ENCODE measurements at regions not wholly inside any gene's neighbourhood (a gene's known extent, or its start where the extent isn't known, plus 50 kb on each side); places are given as distances from the start of the nearest gene placed in this dataset.

DNA sequence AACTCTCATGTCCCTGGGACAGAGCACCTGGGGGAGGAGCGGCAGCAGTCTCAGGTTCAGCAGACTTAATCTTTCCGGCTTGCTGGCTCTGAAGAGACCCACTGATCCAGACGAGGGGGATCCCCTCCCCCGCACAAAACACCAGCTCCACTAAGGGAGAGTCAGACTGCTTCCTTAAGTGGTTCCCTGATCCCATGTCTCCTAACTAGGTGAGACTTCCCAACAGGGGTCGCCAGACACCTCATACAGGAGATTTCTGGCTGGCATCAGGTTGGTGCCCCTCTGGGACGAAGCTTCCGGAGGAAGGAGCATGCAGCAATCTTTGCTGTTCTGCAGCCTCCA lies 157.2 kb upstream of the TMEM45B start:
- Mint-ChIP-seq H3K27me3 (ENCODE audit: insufficient read depth, low read depth) (peaks cover 3% of the 10 kb centered on the region), H3K9me3 (peaks cover 22% of the 10 kb centered on the region), H3K4me3 (no peak overlapping the region), H3K27ac (no peak overlapping the region), H3K4me1 (peaks cover 3% of the 10 kb centered on the region), H3K36me3 (no peaks in the 10 kb centered on the region)
- no peaks in the 10 kb centered on the region for H3K79me2 ChIP-seq (ENCODE audit: low read depth)
- H3K9me3 ChIP-seq (ENCODE audit: low read depth) = no peaks in the 10 kb centered on the region
- H3K9ac ChIP-seq = no peak overlapping the region
- peak overlapping the region; percentile 34 for H2AFZ ChIP-seq (replicated peaks)
- peak overlapping the region; percentile 42 for H3K4me2 ChIP-seq
- H3K27ac ChIP-seq = no peak overlapping the region
- H3F3A ChIP-seq (ENCODE audit: low read depth) = no peaks in the 10 kb centered on the region
- no peak overlapping the region for H3K4me3 ChIP-seq
- peak; percentile 25 for DNase-seq (ENCODE audit: low spot score)
- no peaks in the 10 kb centered on the region for H4K20me1 ChIP-seq (ENCODE audit: low read depth)
- TF ChIP-seq EZH2 (IDR thresholded peaks at IDR 0.05) = no peak
- TF ChIP-seq, protein P1, sequence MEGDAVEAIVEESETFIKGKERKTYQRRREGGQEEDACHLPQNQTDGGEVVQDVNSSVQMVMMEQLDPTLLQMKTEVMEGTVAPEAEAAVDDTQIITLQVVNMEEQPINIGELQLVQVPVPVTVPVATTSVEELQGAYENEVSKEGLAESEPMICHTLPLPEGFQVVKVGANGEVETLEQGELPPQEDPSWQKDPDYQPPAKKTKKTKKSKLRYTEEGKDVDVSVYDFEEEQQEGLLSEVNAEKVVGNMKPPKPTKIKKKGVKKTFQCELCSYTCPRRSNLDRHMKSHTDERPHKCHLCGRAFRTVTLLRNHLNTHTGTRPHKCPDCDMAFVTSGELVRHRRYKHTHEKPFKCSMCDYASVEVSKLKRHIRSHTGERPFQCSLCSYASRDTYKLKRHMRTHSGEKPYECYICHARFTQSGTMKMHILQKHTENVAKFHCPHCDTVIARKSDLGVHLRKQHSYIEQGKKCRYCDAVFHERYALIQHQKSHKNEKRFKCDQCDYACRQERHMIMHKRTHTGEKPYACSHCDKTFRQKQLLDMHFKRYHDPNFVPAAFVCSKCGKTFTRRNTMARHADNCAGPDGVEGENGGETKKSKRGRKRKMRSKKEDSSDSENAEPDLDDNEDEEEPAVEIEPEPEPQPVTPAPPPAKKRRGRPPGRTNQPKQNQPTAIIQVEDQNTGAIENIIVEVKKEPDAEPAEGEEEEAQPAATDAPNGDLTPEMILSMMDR (IDR thresholded peaks at IDR 0.05) = peak; percentile 13
- H3K27me3 ChIP-seq = no peaks in the 10 kb centered on the region
- peaks cover 7% of the 10 kb centered on the region for H3K4me1 ChIP-seq
- H3K36me3 ChIP-seq = no peaks in the 10 kb centered on the region

DNA sequence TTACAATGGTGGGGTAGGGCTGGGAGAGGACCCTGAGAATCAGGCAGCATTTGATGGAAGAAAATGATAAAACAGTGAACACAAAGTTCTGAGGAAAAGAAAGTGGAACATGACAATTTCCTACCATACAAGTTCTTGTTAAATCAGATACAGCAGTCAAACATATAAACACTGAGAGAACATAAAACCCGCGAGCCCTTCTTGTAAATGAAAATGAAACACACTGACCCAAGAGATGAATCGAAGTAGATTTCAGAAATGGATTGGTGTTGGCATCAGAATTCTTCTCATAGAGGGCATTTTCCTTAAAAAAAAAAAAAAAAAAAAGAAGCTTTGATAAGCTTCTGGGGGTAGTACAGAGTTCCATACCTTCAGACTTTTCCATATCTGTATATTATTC lies 134.7 kb upstream of the TMEM45B start:
- no peaks in the 10 kb centered on the region for H3K36me3 ChIP-seq
- Mint-ChIP-seq H3K9me3 (no peaks in the 10 kb centered on the region), H3K4me3 (no peak overlapping the region), H3K36me3 (no peaks in the 10 kb centered on the region), H3K27ac (no peak overlapping the region), H3K4me1 (no peaks in the 10 kb centered on the region), H3K27me3 (ENCODE audit: insufficient read depth, low read depth) (no peaks in the 10 kb centered on the region)
- peaks cover 13% of the 10 kb centered on the region for H3K27me3 ChIP-seq
- H3K27ac ChIP-seq = no peak overlapping the region
- TF ChIP-seq, protein P1 (IDR thresholded peaks at IDR 0.05) = no peak
- no peak for TF ChIP-seq EZH2 (IDR thresholded peaks at IDR 0.05)
- TF ChIP-seq EZH2phosphoT487 (IDR thresholded peaks at IDR 0.05) = no peak
- no peaks in the 10 kb centered on the region for H3K9me3 ChIP-seq (ENCODE audit: low read depth)
- no peaks in the 10 kb centered on the region for H4K20me1 ChIP-seq (ENCODE audit: low read depth)
- H3K4me3 ChIP-seq = no peak overlapping the region
- H2AFZ ChIP-seq (replicated peaks) = no peak overlapping the region
- no peaks in the 10 kb centered on the region for H3K4me1 ChIP-seq
- no peak overlapping the region for H3K9ac ChIP-seq
- DNase-seq (ENCODE audit: low spot score) = no peak
- no peaks in the 10 kb centered on the region for H3K79me2 ChIP-seq (ENCODE audit: low read depth)
- H3F3A ChIP-seq (ENCODE audit: low read depth) = no peaks in the 10 kb centered on the region
- H3K4me2 ChIP-seq = no peak overlapping the region

DNA sequence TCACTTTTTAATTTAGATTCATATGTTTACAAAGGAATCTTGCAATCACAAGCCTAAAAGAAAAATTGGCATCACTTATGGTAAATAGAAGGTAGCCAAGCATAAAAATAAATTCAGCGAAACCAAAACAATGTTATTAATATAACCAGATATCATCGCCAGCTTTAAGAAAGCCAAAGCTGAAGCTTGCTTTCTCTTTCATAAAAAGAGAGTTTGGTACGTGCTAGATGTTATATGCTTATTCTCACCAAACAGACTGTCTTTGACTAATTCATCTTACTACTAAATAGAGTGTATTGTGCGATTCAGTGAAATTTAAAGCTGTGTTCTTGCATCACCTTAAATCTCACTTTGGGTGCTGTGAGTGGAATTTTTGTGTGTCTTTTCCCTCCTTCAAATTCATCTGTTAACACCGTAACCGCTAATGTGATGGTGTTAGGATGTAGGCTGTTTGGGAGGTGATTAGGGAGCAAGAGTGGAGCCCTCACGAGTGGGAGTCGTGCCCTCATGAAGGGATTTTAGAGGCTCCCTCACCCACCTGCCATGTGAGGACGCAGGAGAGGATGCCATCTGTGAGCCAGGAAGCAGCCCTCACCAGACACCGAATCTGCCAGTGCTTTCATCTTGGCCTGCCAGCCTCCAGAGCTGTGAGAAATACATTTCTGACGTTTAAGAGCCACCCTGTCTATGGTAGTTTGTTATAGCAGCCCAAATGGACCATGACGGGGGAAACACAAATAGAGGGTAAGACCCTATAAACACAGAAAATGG lies 134.1 kb upstream of the TMEM45B start:
- Histone ChIP-seq H2AFZ (replicated peaks) (no peak overlapping the region), H3K27me3 (peaks cover 9% of the 10 kb centered on the region)
- no peak overlapping the region for H3K4me3 Mint-ChIP-seq

More for the DNA sequence above, 134.1 kb upstream of the TMEM45B start:
- H3K36me3 ChIP-seq = no peaks in the 10 kb centered on the region
- Mint-ChIP-seq H3K27ac (no peak overlapping the region), H3K27me3 (ENCODE audit: insufficient read depth, low read depth) (no peaks in the 10 kb centered on the region), H3K36me3 (no peaks in the 10 kb centered on the region), H3K9me3 (no peaks in the 10 kb centered on the region), H3K4me1 (no peaks in the 10 kb centered on the region)
- no peak overlapping the region for H3K27ac ChIP-seq
- H3F3A ChIP-seq (ENCODE audit: low read depth) = no peaks in the 10 kb centered on the region
- H3K79me2 ChIP-seq (ENCODE audit: low read depth) = no peaks in the 10 kb centered on the region
- H3K9me3 ChIP-seq (ENCODE audit: low read depth) = no peaks in the 10 kb centered on the region
- no peak overlapping the region for H3K4me2 ChIP-seq
- H3K4me1 ChIP-seq = no peaks in the 10 kb centered on the region
- no peak for TF ChIP-seq EZH2 (IDR thresholded peaks at IDR 0.05)
- no peak for TF ChIP-seq EZH2phosphoT487 (IDR thresholded peaks at IDR 0.05)
- TF ChIP-seq, protein P1 (IDR thresholded peaks at IDR 0.05) = no peak
- no peak for DNase-seq (ENCODE audit: low spot score)
- no peaks in the 10 kb centered on the region for H4K20me1 ChIP-seq (ENCODE audit: low read depth)
- no peak overlapping the region for H3K9ac ChIP-seq
- no peak overlapping the region for H3K4me3 ChIP-seq

Data from neural progenitor cell (in vitro differentiated cells).